Tibial nerve (tissue), 3 donors: ENCODE measurements at regions not wholly inside any gene's neighbourhood (a gene's known extent, or its start where the extent isn't known, plus 50 kb on each side); places are given as distances from the start of the nearest gene placed in this dataset.

ENCODE experiments used
- CTCF ChIP-seq, 5 experiments: fragments of 200-600 bp in 3 of 5; fragments of 450-650 bp in 2 of 5; sonication (generic) in 3 of 5; IDR thresholded peaks; one replicate each; pipeline ENCODE4 v1.5.1; 2016 to 2019; ENCODE audit warnings: antibody characterized with exemption in 5 of 5, mild to moderate bottlenecking in 3 of 5, moderate library complexity in 2 of 5
- POLR2A ChIP-seq, 2 donors: fragments of 450-650 bp; IDR thresholded peaks; one replicate each; pipeline ENCODE4 v1.6.1; 2017; ENCODE audit warnings: antibody characterized with exemption in 2 of 2, mild to moderate bottlenecking in 2 of 2, moderate library complexity in 2 of 2

GRCh38 chr5:105803431-105803830, 1867.3 kb downstream of the EFNA5 start:
- TF ChIP-seq CTCF (IDR thresholded peaks at IDR 0.05) = no peak
- no peak for TF ChIP-seq POLR2A (IDR thresholded peaks at IDR 0.05)
